Hematopoietic multipotent progenitor cell treated with erythropoietin and hydrocortisone succinate and interleukin-3 and kit ligand, for 8 days (in vitro differentiated cells): ENCODE measurements at regions not wholly inside any gene's neighbourhood (a gene's known extent, or its start where the extent isn't known, plus 50 kb on each side); places are given as distances from the start of the nearest gene placed in this dataset.

Experiments
- DNase-seq: peaks from one replicate; pipeline ENCODE4 v3.0.0-alpha.2; 2015

DNA sequence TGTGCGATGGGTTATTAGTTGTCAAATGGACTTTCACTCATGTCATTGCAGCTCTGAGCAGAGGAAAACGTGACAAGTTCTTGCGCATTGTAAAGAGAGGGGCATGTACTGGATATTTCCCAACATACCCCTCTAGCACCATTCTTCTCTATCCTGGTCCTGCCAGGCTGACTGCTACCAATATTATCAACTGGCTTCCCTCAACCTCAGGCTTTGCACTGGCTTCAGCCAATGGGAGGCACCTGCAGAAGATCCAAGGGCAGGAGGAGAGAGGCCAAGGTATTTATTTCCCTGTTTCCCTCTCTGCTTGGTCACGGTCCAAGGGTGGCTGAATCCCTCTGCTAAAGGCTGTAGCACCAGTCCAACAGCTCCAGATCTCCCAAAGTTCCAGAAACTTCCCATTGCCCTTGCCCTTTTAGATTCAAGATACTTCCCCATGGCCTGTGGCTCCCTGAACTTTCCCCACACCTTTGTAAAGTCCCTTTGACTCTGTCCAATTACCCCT is 175.6 kb upstream of the NECTIN1 start:
- DNase-seq, result no peak

DNA sequence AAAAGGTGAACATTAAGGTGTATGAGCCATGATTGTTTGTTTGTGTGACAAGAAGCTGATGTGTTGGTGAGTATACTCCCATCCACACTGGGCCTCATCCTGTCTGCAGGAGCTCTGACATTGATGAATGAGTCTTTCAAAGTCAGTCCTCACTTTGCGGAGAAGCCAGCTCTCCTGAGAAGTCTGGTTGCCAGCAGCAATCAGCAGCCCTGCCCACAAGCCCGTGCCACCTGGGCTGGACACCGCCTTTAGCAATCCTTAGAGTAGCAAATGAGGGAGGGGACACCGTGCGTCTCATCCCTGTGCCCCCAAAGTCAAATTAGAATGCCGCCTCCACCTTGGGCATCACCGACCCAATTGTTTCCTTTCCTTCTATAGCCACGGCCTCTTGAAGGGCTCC is 174.8 kb upstream of the NECTIN1 start:
- no peak for DNase-seq

DNA sequence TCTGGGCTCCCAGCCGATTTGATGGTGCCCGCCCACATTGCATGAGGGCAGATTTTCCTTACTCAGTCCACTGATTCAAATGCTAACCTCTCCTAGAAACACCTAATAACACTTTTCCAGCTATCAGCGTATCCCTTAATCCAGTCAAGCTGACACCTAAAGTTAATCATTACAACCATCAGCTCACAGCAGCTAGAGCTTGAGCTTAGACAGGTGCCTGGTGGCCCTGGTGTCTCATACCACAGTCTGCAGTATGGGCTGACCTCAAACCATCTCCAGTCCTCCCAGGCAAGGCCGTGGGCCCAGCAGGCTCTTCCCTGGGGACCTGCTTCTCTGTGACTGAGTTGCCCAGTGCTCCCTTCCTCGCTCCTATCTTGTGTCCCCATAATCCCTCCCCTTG is 174.4 kb upstream of the NECTIN1 start:
- DNase-seq, result no peak

DNA sequence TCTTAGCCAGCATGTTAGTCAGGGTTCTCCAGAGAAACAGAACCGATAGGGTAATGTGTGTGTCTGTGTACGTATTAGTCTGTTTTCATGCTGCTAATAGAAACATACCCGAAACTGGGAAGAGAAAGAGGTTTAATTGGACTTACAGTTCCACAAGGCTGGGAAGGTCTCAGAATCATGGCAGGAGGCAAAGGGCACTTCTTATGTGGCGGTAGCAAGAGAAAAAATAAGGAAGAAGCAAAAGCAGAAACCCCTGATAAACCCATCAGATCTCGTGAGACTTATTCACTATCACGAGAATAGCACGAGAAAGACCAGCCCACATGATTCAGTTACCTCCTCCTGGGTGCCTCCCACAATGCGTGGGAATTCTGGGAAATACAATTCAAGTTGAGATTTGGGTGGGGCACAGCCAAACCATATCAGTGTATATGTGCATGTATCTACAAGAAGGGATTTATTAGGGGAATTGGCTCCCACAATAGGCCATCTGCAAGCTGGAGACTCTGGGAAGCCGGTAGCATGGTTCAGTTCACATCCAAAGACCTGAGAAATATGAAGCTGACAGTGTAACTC is 173.7 kb upstream of the NECTIN1 start:
- DNase-seq, result peak; percentile 31

DNA sequence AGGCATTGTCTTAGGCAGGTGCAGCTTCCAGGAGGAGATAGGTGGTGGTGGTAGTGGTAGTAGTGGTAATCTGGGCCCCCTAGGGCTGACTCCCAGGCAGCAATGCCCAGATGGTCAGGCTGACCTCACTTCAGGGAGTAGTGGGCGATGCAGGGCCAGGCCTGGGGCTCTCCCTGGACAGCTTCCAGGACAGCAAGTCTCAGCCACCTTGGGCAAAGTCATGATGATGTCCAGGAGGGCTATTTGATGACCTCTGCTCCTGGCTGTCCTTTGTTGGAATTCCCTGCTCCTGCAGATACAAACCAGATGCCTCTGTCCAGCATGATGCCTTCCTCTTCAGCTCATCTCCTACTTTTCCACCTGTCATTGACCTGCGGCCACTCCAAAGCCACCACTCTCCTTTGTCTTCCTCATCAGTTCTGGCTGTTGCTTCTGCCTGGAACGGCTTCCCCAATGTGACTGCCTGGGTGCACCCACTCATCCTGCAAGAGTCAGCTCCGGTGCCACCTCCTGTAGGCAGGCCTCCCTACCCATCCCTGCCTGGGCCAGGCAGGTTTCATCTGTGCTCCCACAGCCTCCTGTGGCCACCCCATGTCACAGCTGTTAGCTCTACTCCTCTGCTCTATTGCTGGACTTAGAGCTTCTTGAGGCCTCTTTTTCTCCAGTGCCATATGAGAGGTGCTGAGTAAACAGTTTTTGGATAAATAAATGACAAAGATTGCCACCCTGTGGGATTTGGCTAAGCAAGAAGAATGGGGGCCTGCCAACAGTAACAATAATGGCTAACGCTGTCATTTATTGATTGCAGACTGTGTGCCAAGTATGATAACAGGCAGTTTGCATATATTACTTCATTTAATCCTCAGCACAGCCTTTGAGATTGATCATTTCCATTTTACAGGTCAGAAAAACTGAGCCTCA is 172.9 kb upstream of the NECTIN1 start:
- no peak for DNase-seq

DNA sequence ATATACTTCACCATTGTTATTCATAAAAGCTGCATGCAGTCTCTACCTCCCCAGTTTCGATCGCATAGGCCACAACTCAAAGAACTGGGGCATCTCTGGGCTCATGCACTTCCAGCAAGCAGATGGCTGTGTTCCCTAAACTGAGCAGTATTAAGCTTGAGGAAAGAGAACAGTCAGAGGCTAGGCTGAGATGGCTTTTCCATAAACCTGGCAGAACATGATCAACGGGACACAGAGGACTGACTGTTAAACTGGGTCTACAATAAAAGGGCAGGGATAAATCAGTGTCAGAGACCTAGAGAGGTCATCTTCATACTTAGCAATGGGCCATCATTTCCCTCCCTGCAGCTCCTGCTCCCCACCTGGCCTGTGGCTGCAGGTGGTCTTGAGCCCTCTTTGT is 171.0 kb upstream of the NECTIN1 start:
- DNase-seq, result no peak

DNA sequence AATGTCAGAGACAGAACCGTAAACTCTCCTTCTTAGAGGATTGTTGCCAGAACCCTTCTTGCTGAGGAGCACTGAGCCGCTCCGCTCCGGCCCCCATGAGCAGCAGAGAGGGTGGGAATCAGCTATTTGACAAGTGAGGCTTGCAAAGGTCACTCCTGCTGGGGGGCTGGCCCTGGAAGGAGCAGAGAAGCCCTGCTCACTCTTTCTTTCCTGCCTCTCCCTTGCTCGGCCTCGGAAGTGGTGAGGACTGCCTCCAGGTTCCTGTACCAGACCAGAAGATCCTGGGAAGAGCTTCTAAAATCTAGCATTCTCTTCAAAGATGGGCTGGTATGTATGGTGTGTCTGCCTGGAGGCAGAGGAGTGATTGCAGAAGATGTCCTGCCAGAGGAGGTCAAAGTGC is 168.6 kb upstream of the NECTIN1 start:
- DNase-seq, result no peak

DNA sequence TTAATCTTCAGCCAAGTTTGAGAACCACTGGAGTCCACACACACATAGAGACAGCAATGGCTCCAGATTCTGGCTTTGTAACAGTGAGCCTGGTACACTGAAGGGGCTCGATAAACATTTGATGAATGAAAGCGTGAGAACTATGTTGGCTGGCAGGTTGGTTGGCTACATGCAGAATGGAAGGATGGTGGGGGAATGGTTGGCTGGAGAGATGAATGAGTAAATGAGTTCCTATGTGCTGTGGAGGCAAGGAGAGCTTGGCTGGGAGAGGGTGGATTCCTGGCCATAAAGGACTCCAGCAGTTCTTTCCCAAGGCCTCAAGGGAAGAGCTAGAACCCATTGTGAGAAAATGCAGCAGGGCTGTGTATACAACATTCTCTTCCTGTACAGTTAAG is 168.0 kb upstream of the NECTIN1 start:
- DNase-seq, result no peak

DNA sequence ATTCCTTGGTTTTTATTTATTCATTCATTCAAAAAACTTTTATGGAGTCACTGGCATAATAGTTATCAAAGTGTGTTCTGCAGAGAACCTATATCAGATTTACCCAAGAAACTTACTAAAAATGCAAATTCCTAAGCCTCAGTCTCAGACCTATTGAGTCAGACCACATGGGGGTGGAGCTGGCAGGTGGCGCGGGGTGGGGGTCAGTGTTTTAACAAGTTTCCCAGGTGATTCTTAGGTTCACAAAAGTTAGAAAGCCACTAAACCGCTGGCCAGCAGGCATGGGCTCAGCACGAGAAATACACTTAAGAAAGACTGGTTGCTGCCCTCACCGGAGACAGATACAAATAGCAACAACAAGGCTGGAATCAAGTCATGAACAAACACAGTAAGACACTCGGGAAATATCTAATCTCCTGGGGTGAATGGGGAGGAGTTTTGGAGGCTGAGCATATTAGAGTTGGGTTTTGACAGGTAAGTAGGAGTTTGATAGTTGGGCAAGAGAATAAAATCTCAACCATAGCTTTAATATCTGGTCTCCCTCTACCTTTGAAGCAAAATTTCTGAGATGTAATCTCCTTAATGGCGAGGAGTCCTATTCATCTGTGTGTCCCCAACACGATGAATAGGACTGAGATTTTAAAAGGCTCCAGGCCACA is 167.5 kb upstream of the NECTIN1 start:
- no peak for DNase-seq

DNA sequence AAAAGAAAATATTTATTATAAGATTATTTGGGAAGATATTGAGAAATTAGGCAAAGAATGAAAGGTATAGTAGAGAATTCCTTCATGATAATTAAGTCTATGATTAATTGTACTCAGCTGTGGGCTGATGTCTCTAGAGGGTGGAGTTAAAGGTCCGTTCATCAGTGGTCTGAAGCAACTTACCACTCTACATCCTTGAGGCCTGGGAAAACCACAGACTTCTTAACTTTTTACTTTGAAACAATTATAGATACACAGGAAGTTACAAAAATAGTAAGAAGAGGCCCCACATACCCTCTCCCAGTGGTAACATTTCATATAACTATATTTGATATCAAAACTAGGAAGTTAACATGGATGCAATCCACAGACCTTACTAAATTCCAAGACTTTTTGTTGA is 167.0 kb upstream of the NECTIN1 start:
- DNase-seq, result no peak

DNA sequence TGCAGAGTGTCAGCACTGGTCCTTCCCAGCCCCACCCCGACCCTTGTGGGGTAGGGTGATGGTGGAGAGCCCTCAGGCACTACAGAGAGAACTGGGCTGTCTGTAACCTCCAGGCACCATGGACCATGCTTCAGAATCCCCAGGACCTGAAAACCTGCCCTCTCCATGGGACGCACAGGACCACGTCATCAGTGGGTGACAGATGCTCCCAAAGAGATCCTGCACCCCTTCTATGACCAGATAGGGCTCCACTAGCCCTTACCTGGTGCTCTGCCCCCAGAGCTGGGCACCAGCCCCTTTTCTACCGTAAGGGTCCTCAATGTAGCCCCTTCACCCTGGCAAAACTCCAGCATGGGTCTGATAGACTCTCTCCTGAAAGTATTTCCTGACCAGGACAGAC is 165.9 kb upstream of the NECTIN1 start:
- DNase-seq, result no peak

DNA sequence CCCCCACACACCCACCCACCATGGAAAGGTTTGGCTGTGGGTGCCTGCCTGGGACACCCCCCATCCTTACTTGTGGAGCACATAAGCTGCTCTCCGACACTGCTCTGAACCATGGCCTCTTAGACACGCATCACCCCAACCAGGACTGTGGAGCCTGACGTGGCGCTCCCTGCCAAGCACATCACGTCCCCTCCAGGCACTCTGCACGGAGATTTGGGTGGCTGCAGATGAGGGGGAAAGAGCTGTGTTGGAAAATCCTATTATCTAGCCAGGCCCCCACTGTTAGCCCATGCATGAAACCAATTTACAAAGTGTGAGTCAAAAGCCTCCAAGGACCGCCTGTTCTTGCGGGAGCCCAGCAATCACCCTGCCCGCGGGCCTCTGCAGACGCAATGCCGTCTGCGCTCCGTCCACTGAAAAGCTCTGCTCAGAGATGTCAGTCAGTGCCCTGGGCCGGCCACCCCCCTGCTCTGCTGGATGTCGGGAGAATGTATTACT is 163.4 kb upstream of the NECTIN1 start:
- no peak for DNase-seq

DNA sequence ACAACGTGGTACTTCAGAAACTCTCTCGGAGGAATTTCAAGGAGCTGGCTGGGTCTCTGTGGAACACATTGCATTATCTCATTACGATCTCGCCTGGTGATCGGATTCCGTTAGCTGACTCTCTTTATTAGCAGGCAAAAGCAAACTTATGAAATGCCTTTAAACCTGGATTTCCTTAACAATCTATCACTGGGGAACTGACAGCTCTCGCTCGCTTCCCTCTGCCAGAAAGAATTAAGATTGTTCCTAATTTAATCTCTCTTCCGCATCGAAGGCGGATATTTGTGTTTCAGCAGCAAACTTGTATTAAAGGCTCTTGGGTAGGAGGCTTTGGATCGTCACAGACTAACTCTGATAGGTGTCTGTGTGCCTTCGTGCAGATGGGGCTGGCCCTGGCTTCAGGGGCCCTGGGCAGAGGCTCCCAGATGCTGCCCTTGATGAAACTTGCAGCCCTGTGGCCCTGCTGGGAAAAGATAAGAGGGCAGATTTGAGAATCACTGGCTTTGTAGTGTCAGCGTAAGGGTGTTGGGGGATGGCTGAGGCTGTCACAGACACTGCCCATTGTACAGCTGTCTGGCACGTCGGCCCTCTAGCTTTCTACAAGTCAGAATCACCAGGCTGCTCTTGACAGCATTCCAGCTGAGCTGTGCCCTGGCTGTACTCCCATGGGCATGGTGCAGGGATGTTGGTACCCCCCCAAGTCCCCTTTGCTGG is 162.2 kb upstream of the NECTIN1 start:
- peak; percentile 62 for DNase-seq

DNA sequence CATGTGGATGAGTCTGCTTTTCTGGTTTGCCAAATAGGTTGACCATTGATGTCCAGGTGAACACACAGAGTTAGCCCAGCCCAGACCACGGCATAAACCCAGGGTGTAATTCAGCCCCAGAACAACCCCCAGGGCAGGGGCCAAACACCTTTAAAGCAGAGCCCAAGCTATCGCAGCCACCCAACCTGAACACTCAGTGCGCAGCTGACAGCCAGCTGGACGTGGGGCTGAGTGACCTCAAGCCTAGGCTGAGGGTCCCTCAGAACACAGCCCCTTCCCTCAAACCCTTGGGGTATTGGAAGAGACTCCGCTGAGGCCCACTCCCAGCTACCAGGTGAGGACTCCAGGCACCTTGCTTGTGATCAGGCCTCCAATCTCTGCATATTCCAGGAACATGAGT is 161.5 kb upstream of the NECTIN1 start:
- no peak for DNase-seq

DNA sequence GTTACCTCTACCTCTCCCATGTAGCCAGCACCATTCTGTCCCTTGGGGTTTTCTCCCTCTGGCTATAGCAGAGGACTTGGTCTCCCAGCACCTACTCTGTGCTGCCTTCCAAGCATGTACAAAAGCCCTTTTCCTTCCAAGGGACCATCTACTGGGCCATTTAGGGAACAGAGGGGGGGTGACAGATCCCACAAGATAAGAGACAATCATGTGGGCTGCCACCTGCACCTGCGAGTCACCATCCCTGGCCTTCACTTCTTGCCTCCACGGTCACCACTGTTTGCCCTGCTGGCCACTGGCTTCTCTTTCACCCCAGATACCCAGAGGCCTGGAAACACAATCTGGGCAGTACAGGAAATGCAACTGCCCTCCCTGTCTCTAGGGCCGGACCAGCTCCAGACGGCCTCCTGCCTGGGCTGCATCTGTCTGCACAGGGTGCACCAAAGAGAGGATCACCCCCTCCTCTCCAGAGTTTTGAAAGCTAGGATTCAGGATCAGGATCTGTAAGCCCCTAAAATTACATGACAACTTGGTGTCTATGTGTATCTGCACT is 160.8 kb upstream of the NECTIN1 start:
- DNase-seq, result no peak

DNA sequence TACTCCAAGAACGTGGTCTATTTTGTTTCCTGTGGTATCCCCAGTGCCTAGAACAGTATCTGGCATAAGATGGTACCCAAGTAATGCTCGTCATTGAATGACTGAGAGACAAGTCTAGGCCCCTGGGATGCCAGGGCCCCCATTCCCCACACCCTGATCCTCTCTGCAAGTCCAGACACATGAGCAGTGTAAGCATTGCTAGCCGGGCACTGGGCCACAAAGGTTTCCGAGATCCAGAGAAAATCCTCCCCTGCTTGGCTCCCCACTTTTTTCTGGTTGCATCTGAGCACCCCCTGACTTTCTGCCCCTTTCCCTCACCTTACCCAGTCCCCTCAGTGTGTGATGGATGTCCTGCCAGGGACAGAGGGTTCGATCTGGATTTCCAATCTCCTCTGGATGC is 160.1 kb upstream of the NECTIN1 start:
- no peak for DNase-seq

DNA sequence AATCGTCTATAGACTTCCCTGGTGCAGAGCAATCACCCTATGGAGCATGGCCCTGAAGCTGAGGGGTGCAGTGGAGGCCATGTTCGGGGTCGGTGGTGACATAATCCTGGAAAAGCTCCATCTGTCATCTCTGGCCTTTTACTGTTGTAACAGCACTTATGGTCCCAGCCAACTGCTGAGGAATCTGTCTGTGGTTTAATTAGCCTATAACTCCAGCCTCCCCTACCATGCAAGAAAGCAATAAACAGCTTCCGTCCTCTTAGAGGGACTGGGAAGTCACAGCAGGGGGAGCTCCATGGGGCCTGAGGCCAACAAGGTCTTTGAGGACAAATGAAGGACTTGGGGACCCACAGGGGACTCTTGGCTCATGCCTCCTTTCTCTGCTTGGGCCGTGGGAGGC is 159.1 kb upstream of the NECTIN1 start:
- DNase-seq, result no peak

DNA sequence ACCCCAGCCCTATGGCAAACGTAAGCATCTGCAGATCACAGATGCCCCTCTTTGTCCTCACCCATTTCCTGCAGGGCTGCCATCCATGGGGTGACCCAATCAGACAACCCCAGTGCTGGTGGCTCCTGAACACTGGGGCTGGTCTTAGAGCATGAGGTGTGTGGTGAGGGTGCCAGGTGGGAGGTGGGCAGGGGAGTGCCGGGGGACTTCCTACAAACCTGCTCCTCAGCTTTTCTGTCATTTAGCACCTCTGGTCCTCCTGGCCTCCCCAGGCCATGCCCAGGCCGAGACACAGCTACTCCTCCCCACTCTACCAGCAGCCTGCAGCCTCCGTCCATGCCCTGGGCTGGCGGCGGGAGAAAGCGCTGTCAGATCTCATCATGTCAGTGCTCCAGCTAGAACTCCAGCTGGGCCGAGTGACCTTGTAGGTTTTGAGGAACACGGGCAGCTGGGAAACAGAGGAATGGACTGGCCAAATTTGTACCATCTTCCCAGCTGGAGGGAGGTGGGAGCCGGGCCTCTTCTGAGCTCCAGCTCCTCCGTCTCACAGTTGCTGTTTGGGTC is 157.7 kb upstream of the NECTIN1 start:
- DNase-seq, result no peak

DNA sequence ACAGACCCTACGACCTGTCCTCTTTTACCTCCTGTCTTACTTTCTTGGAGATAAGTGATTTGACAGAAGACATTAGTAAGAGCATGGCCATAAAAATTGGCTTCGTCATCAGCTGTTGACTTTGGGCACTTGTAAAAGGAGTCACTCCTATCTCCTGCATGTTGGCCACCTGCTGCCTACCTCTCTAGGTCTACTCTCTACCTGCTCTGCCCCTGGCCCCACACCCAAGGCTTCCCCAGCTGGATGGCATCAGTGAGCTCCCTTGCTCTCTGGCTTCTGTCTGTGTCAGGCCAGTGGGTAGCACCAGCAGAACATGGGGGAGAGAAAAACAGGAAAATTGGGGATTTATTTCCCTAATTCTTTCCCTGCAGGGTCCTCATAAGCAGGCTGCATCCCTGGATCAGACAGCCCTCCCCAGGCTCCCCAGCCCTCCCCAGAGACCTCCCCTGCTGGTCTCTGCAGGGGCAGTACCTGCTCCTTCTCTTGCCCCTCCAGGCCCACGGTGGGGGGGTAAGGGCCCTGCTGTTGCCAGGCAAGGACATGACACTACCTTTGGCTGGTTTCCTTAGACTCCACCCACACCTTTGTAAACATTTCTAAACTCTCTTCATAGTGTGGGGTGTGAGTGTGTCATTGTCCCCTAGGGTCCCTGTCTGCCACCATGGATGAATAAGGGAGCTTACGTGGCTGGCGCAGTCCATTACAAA is 157.0 kb upstream of the NECTIN1 start:
- DNase-seq, result no peak

DNA sequence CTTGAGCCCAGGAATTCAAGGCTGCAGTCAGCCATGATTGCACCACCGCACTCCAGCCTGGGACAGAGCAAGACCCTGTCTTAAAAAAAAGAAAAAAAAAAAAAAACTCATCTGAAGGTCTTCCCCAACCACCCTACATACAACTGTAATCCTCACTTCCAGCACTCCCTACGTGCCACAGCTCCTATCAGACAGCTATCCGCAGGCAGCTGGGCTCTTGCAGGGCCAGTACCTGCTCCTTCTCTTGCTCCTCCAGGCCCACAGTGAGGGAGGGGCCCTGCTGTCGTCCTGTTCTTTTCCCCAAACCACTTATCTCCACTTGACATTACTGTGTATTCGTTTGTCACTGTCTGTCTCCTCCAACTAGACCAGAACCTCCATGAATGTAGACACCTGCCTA is 156.1 kb upstream of the NECTIN1 start:
- DNase-seq, result no peak

DNA sequence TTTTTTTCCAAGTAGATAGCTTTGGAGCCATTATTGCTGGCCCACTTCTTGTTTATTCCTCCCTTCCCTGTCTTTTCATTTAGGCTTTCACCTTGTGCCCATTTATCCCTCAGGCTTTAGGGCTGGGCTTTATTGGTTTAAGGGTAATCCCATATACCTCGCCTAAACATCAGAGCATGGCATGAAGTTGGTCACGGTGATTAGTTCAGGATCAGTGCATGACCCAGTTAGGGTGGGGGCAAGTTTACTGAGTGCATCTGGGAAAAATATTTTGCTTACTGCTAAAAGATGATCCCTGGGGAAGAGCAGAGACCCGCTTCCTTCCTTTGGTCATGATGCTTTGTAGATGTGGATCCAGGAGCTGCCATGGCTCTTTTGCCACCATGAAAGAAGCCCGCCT is 153.3 kb upstream of the NECTIN1 start:
- no peak for DNase-seq

DNA sequence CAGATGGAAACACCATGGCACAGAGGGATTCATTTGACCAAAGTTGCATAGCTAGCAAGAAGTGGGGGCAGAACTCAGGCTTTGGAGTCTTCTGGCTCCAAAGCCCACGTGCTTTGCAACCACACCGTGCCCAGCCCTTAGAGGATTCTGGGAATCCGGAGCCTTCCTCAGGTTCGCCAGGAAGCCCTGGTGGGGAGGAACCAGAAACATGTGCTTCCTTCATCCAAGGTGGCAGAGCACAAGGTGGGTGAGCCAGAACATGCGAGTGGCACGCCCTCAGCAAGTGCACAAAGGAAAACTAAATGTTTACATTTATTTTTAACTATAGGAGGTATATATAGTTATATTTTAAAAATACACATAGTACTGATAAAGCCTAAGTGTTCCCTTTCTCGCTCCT is 151.9 kb upstream of the NECTIN1 start:
- DNase-seq, result no peak
